Dermis microvascular lymphatic vessel endothelial cell (primary cell): ENCODE measurements at regions not wholly inside any gene's neighbourhood (a gene's known extent, or its start where the extent isn't known, plus 50 kb on each side); places are given as distances from the start of the nearest gene placed in this dataset.
"Not testable (repeated sequence)": the region's sequence is repeated elsewhere in the genome, so short reads cannot be mapped to it uniquely, and the experiment has no call there.

Experiments
- DNase-seq, 2 donors: peaks; one replicate each; pipeline versions ENCODE4 v3.0.0 to v3.0.0-alpha.2; 2010; ENCODE audit warnings: low read depth in 2 of 2

- DNase-seq: not testable (repeated sequence)
Measured at GRCh38 chr2:183792165-183792924, 668.1 kb downstream of the NUP35 start.

DNA sequence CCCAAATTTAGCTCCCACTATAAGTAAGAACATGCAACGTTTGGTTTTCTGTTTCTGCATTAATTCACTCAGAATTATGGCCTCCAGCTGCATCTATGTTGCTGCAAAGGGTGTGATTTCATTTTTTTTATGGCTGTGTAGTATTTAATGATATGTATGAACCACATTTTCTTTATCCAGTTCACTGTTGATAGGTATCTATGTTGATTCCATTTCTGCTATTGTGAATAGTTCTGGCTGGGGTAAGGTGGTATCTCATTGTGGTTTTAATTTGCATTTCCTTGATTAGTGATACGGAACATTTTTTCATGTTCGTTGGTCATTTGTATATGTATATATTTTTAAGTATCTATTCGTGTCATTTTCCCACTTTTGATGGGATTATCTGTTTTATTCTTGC, 674.3 kb downstream of the NUP35 start:
- DNase-seq: no peak

- no peak for DNase-seq
Measured at GRCh38 chr2:183799761-183800160, 675.5 kb downstream of the NUP35 start.

- no peak for DNase-seq
Measured at GRCh38 chr2:183803596-183803995, 679.4 kb downstream of the NUP35 start.

DNA sequence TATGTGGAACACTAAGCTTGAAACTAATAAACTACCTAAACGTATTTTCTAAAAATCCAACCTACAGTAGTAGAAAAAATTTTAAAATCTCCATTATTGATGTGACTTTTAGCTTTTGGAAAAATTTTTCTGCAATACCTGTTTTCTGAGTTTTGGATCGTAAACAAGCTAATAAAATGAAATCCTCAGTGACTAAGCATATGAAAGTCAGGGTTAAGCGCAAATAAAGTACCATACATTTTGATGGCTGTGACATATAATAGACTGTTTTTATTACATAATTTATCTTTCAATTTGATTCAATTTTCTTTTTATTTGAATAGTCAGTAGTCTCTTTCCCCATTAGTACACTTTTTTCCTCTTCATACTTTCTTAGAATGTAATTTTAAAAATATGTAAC, 683.6 kb downstream of the NUP35 start:
- DNase-seq: no peak

GRCh38 chr2:183809404-183809803, 685.2 kb downstream of the NUP35 start:
- DNase-seq: no peak

DNA sequence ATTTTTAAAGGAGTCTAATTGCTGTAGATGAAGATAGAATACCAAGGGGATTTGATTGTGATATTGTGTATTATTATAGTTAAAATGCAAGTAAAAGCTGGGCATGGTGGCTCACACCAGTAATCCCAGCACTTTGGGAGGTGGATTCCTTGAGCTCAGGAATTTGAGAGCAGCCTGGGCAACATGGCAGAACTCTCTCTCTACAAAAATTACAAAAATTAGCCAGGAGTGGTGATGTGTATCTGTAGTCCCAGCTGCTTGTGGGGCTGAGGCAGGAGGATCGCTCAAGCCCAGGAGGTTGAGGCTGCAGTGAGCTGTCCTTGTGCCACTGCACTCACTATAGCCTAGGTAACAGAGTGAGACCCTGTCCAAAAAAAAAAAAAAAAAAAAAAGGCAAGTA, 687.0 kb downstream of the NUP35 start:
- no peak for DNase-seq

DNA sequence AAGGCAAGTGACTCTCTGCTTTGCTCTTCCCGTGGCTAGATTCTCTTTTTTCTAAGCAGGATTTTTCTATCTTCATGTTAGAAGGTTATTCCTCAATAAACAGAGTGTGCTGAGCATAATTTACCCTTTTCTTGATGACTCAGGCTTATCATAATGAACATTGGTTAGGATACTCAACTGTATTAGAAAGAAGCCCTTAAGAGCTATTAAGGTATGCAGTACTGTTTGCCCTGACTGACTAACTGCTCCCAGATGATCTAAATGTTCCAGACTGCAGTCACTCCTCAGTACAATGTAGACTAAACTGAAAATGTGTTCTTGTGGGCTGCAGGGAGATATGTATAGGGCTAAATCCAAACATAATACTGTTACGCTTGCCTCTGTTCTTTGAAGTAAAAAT, 687.8 kb downstream of the NUP35 start:
- no peak for DNase-seq

- no peak for DNase-seq
Measured at GRCh38 chr2:183825710-183826109, 701.5 kb downstream of the NUP35 start.

DNA sequence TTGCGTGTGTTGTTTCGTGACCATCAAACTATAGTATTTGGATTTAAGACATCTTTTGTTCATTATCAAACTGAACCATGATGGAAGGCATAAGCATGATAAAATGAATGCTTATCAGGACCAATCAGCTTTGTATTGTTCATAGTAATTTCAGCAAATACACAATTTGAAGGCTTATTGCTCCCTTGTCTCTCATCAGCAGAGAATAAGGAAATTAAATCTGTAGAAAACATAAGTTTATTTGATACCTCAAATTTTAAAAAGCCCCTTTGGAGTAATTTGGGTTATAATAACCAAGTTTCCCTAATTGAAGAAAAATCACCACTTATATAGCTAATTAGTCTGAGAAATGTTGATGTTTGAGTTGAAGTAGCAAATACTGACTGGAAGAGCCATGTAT, 705.7 kb downstream of the NUP35 start:
- DNase-seq: no peak

DNA sequence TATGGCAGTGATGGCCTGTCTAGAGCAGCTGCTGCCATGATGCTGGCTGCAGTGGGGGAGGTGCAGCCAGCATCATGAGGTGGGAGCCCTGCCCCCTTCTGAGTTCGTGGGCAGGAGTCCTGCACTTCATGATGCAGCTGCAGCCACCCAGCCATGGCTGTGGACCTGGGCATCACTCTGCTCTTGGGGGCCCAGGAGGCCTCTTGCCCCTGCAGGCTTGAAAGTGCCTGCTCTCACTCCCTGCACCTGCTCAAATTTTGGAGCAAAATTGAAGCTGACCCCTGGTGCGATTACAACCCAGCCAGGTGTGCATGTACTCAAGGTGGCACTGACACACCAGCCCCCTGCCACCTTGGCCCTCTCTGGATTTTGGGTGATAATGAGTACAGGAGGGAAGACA, 712.9 kb downstream of the NUP35 start:
- no peak for DNase-seq

DNA sequence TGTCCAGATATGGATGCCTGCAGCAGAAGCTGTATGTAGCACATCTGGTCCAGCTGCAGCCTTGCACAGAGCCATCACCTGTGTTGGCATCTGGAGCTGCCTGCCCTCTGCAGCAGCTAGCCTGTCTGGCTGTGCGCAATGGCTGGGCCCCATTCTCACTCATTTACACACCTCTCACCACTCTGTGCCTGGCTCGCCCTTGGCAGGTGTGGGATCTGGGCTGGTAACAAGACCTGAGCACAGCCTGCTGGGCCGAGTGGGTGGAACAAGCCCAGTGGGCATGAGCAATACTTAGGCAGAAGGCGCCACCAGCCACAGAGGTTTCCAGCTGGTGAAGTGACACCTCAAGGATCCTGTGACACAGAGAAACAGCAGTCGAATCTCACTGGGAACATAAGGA, 714.1 kb downstream of the NUP35 start:
- no peak for DNase-seq

- DNase-seq: no peak
Measured at GRCh38 chr2:183840061-183840584, 715.9 kb downstream of the NUP35 start.

GRCh38 chr2:183849826-183850225, 725.6 kb downstream of the NUP35 start:
- not testable (repeated sequence) for DNase-seq

GRCh38 chr2:183859129-183859528, 734.9 kb downstream of the NUP35 start:
- DNase-seq: no peak

- DNase-seq: no peak
Measured at GRCh38 chr2:183866666-183867065, 731.7 kb upstream of the ZNF804A start.

DNA sequence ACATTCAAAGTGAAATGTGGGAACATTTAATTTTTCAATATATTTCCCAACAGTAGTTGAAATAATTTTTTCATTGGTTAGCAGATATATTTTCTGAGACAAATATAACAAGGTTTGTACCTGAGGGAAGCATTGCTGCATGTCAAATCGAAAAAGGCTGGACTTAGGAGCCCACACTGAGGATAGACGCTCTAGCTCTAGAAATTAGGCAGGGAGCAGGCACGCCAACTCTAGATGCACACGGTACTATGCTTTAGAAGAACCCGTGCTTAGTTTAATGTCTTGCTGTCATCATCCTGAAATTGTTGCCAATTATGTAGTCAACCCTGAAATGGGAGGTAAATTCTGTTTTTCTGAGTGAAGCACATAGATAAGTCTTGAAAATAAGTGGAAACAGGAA, 731.1 kb upstream of the ZNF804A start:
- no peak for DNase-seq

DNA sequence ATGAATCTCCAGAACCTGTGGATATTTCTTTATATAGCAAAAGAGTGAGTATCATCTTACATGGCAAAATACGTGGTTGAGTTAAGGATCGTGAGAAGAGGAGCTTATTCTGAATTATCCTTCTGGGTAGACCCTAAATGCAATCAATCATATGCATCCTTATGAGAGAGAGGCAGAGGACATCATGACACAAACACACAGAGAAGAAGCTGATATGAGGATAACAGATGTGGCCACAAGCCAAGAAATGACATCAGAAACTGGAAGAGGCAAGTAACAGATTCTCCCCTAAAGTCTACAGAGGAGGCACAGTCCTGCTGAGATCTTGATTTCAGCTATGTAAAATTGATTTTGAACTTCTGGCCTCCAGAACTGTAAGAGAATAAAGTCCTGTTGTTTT, 730.2 kb upstream of the ZNF804A start:
- DNase-seq: no peak

DNA sequence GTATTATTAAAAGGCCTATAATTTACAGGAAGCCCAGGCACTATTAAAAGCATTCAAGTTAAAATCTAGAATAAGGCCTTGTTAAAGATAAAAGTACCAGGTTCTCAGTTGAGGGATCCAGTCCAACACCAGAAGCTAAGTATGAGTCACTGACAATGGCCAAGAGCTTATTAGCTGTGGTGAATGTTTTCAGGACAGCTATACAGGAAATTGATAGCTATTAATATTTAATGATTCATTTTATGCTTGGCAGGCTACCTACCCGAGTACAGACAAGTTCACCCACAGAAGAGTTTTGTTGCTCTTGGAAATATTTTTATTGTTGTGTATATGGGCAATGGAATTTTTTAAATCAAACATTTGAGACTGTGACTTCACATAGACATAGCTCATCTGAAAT, 729.6 kb upstream of the ZNF804A start:
- DNase-seq: peak in 1 of 2 donors; percentile 0

- no peak for DNase-seq
Measured at GRCh38 chr2:183872131-183872530, 726.2 kb upstream of the ZNF804A start.

DNA sequence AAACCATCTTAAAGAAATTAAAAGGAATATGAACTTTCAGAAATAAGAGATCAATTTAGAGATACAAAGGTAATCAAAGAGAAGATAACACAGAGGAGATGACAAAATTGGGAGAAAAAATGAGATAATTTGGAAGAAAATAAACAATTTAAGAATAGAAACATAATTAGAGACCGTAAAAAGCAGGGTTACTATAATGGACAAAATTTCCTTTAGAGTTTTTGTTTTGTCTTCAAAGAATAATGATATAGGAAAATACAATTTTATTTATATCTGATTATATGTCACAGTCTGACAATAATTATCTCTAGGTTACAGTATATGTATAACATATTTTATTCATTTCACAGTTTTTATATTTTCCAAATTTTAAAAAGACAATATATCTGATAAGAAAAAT, 716.4 kb upstream of the ZNF804A start:
- DNase-seq: no peak

DNA sequence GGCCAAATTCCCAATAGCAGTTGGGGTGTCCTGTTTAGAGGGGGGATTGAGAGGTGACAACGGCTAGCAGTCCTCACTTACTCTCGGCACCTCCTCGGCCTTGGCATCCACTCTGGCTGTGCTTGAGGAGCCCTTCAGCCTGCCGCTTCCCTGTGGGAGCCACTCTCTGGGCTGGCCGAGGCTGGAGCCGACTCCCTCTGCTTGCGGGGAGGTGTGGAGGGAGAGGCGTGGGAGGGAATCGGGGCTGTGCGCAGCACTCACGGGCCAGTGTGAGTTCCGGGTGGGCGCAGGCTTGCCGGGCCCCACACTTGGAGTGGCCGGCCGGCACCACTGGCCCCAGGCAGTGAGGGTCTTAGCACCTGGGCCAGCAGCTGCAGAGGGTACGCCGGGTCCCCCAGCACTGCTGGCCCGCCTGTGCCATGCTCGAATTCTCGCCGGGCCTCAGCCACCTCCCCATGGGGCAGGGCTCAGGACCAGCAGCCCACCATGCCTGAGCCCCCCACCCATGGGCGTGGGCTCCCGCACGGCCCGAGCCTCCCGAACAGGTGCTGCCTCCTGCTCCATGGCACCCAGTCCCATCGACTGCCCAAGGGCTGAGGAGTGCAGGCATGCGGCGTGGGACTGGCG, 705.9 kb upstream of the ZNF804A start:
- DNase-seq: no peak

DNA sequence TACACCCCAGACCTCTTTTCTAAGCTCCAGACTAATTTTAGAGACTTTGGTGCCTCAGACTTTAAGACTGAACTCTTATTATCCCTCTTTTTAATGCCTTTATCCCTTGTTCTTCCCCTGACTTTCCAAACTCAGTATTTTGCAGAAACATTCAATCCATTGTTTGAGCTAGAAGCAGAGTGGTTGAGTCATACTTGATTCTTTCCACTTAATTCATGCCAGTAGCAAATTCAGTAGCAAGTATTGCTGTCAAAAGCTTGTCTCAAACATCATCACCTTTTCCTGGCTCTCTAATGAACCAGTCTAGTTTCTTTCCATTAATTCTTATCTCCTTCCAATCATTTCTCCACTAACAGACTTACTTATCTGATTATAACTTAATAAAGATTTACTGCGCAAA, 699.7 kb upstream of the ZNF804A start:
- DNase-seq: no peak
